ENCODE measurements at regions not wholly inside any gene's neighbourhood (a gene's known extent, or its start where the extent isn't known, plus 50 kb on each side); places are given as distances from the start of the nearest gene placed in this dataset.

- TF ChIP-seq CTCF (conservative IDR thresholded peaks at IDR 0.05) (no peak), EZH2 (IDR thresholded peaks at IDR 0.05; ENCODE audit: low read depth) (no peak)
Observed at GRCh38 chr20:34175079-34175478, 63.0 kb upstream of the EIF2S2 start.

All from PC-9 (cell line).